Activated CD4-positive, alpha-beta T cell treated with anti-CD3 and anti-CD28 coated beads, Interleukin-2, amount 10 ng/mL, durations not matched to agents 24 days and 14 days (primary cell): ENCODE measurements at regions not wholly inside any gene's neighbourhood (a gene's known extent, or its start where the extent isn't known, plus 50 kb on each side); places are given as distances from the start of the nearest gene placed in this dataset.
"Not testable (repeated sequence)": the region's sequence is repeated elsewhere in the genome, so short reads cannot be mapped to it uniquely, and the experiment has no call there.

Experiments
- DNase-seq: peaks from one replicate; pipeline ENCODE4 v3.0.0; 2022
- H3K27ac Mint-ChIP-seq: one replicate; pipeline ENCODE4 v1.8.0; 2022; ENCODE audit warnings: mild to moderate bottlenecking, mixed read lengths
- H3K27me3 Mint-ChIP-seq: one replicate; pipeline ENCODE4 v1.8.0; 2022; ENCODE audit warnings: mixed read lengths
- H3K36me3 Mint-ChIP-seq: one replicate; pipeline ENCODE4 v1.8.0; 2022; ENCODE audit warnings: low read depth, mild to moderate bottlenecking, mixed read lengths
- H3K4me1 Mint-ChIP-seq: one replicate; pipeline ENCODE4 v1.8.0; 2021; ENCODE audit warnings: mixed read lengths
- H3K4me3 Mint-ChIP-seq: one replicate; pipeline ENCODE4 v1.8.0; 2022; ENCODE audit warnings: mild to moderate bottlenecking, moderate library complexity, mixed read lengths
- H3K9me3 Mint-ChIP-seq: one replicate; pipeline ENCODE4 v1.8.0; 2021; ENCODE audit warnings: mixed read lengths
- intact Hi-C: fragments of 100-400 bp; cut with micrococcal nuclease; formaldehyde crosslinking; loops from one replicate; pipeline ENCODE4 v1.15.1; 2023

- Mint-ChIP-seq H3K4me1 (no peaks in the 10 kb centered on the region), H3K27ac (no peak overlapping the region), H3K27me3 (peaks cover 12% of the 10 kb centered on the region), H3K4me3 (no peak overlapping the region), H3K36me3 (no peaks in the 10 kb centered on the region), H3K9me3 (no peaks in the 10 kb centered on the region)
- intact Hi-C loops: no loop called here
- DNase-seq: no peak
Measured at GRCh38 chr1:9465640-9466039, 73.6 kb upstream of the SLC25A33 start.

- no peak overlapping the region for H3K4me3 Mint-ChIP-seq
- H3K27me3 Mint-ChIP-seq: peaks cover 20% of the 10 kb centered on the region
- DNase-seq: no peak
- H3K9me3 Mint-ChIP-seq: no peaks in the 10 kb centered on the region
- intact Hi-C loops: no loop called here
- no peaks in the 10 kb centered on the region for H3K4me1 Mint-ChIP-seq
- H3K36me3 Mint-ChIP-seq: no peaks in the 10 kb centered on the region
- no peak overlapping the region for H3K27ac Mint-ChIP-seq
Measured at GRCh38 chr1:9466780-9467758, 72.2 kb upstream of the SLC25A33 start.

- H3K4me3 Mint-ChIP-seq, H3K27ac Mint-ChIP-seq, DNase-seq, H3K36me3 Mint-ChIP-seq, H3K9me3 Mint-ChIP-seq, H3K4me1 Mint-ChIP-seq, intact Hi-C loops: not testable (repeated sequence)
- H3K27me3 Mint-ChIP-seq: peaks cover 19% of the 10 kb centered on the region
Measured at GRCh38 chr1:9469882-9470281, 69.4 kb upstream of the SLC25A33 start.

GRCh38 chr1:9471679-9472078 is 67.6 kb upstream of the SLC25A33 start:
- Mint-ChIP-seq H3K9me3 (no peaks in the 10 kb centered on the region), H3K4me3 (no peak overlapping the region), H3K36me3 (no peaks in the 10 kb centered on the region), H3K4me1 (no peaks in the 10 kb centered on the region), H3K27ac (no peak overlapping the region), H3K27me3 (peaks cover 20% of the 10 kb centered on the region)
- DNase-seq: no peak
- intact Hi-C loops: no loop called here

- no peak for DNase-seq
- intact Hi-C loops: no loop called here
- Mint-ChIP-seq H3K27ac (no peak overlapping the region), H3K4me1 (no peaks in the 10 kb centered on the region), H3K9me3 (no peaks in the 10 kb centered on the region), H3K36me3 (no peaks in the 10 kb centered on the region), H3K27me3 (peaks cover 19% of the 10 kb centered on the region), H3K4me3 (no peak overlapping the region)
Measured at GRCh38 chr1:9472386-9473031, 66.8 kb upstream of the SLC25A33 start.

- no peak overlapping the region for H3K27ac Mint-ChIP-seq
- H3K36me3 Mint-ChIP-seq: no peaks in the 10 kb centered on the region
- no peaks in the 10 kb centered on the region for H3K9me3 Mint-ChIP-seq
- intact Hi-C loops: no loop called here
- DNase-seq: no peak
- H3K4me3 Mint-ChIP-seq: no peak overlapping the region
- no peaks in the 10 kb centered on the region for H3K4me1 Mint-ChIP-seq
- peaks cover 17% of the 10 kb centered on the region for H3K27me3 Mint-ChIP-seq
Measured at GRCh38 chr1:9473032-9473807, 66.0 kb upstream of the SLC25A33 start.

GRCh38 chr1:9475061-9475627 is 64.1 kb upstream of the SLC25A33 start:
- no peaks in the 10 kb centered on the region for H3K9me3 Mint-ChIP-seq
- H3K4me1 Mint-ChIP-seq: no peaks in the 10 kb centered on the region
- DNase-seq: no peak
- H3K27ac Mint-ChIP-seq: no peak overlapping the region
- no peaks in the 10 kb centered on the region for H3K36me3 Mint-ChIP-seq
- intact Hi-C loops: no loop called here
- H3K4me3 Mint-ChIP-seq: no peak overlapping the region
- peaks cover 15% of the 10 kb centered on the region for H3K27me3 Mint-ChIP-seq

- intact Hi-C loops: no loop called here
- H3K4me1 Mint-ChIP-seq: no peaks in the 10 kb centered on the region
Measured at GRCh38 chr1:9476790-9477463, 62.3 kb upstream of the SLC25A33 start.

GRCh38 chr1:9477535-9477934 is 61.7 kb upstream of the SLC25A33 start:
- intact Hi-C loops: no loop called here
- no peak overlapping the region for H3K27ac Mint-ChIP-seq
- no peak for DNase-seq
- no peak overlapping the region for H3K4me3 Mint-ChIP-seq
- no peaks in the 10 kb centered on the region for H3K4me1 Mint-ChIP-seq
- H3K27me3 Mint-ChIP-seq: peaks cover 9% of the 10 kb centered on the region
- no peaks in the 10 kb centered on the region for H3K36me3 Mint-ChIP-seq
- no peaks in the 10 kb centered on the region for H3K9me3 Mint-ChIP-seq

More at GRCh38 chr1:9476790-9477463, 62.3 kb upstream of the SLC25A33 start:
- Mint-ChIP-seq H3K36me3 (no peaks in the 10 kb centered on the region), H3K27ac (no peak overlapping the region), H3K4me3 (no peak overlapping the region), H3K27me3 (peaks cover 8% of the 10 kb centered on the region), H3K9me3 (no peaks in the 10 kb centered on the region)
- DNase-seq: no peak

GRCh38 chr1:9478021-9478420 is 61.2 kb upstream of the SLC25A33 start:
- H3K9me3 Mint-ChIP-seq: no peaks in the 10 kb centered on the region
- H3K36me3 Mint-ChIP-seq: no peaks in the 10 kb centered on the region
- DNase-seq: no peak
- intact Hi-C loops: no loop called here
- H3K27me3 Mint-ChIP-seq: peaks cover 9% of the 10 kb centered on the region
- H3K27ac Mint-ChIP-seq: no peak overlapping the region
- no peaks in the 10 kb centered on the region for H3K4me1 Mint-ChIP-seq
- no peak overlapping the region for H3K4me3 Mint-ChIP-seq

GRCh38 chr1:9481048-9481447 is 58.2 kb upstream of the SLC25A33 start:
- Mint-ChIP-seq H3K27me3 (peaks cover 14% of the 10 kb centered on the region), H3K9me3 (no peaks in the 10 kb centered on the region), H3K27ac (no peak overlapping the region), H3K4me1 (no peaks in the 10 kb centered on the region), H3K36me3 (no peaks in the 10 kb centered on the region), H3K4me3 (no peak overlapping the region)
- intact Hi-C loops: no loop called here
- no peak for DNase-seq

- intact Hi-C loops: no loop called here
- H3K27ac Mint-ChIP-seq: no peak overlapping the region
- H3K4me1 Mint-ChIP-seq: no peaks in the 10 kb centered on the region
- no peak overlapping the region for H3K4me3 Mint-ChIP-seq
- no peaks in the 10 kb centered on the region for H3K36me3 Mint-ChIP-seq
- DNase-seq: no peak
- H3K27me3 Mint-ChIP-seq: peaks cover 15% of the 10 kb centered on the region
- no peaks in the 10 kb centered on the region for H3K9me3 Mint-ChIP-seq
Measured at GRCh38 chr1:9482403-9482802, 56.9 kb upstream of the SLC25A33 start.

GRCh38 chr1:9482816-9483572 is 56.3 kb upstream of the SLC25A33 start:
- no peaks in the 10 kb centered on the region for H3K36me3 Mint-ChIP-seq

More at GRCh38 chr1:9482816-9483572, 56.3 kb upstream of the SLC25A33 start:
- Mint-ChIP-seq H3K27ac (no peak overlapping the region), H3K9me3 (no peaks in the 10 kb centered on the region), H3K27me3 (peaks cover 15% of the 10 kb centered on the region), H3K4me3 (no peak overlapping the region), H3K4me1 (no peaks in the 10 kb centered on the region)
- intact Hi-C loops: no loop called here
- no peak for DNase-seq
